Ishikawa (cell line): ENCODE measurements at regions not wholly inside any gene's neighbourhood (a gene's known extent, or its start where the extent isn't known, plus 50 kb on each side); places are given as distances from the start of the nearest gene placed in this dataset.

Experiments
- NFIC ChIP-seq: IDR thresholded peaks from 2 replicates; pipeline ENCODE4 v1.6.1; 2012
- TAF1 ChIP-seq: IDR thresholded peaks from 2 replicates; pipeline ENCODE4 v1.6.1; 2012; ENCODE audit warnings: low read depth, mild to moderate bottlenecking
- TCF12 ChIP-seq: IDR thresholded peaks from 2 replicates; pipeline ENCODE4 v1.6.1; 2012; ENCODE audit warnings: low read depth
- YY1 ChIP-seq: IDR thresholded peaks from 2 replicates; pipeline ENCODE4 v1.6.1; 2012; ENCODE audit warnings: low read depth

- TF ChIP-seq NFIC: no peak
- TF ChIP-seq TCF12: no peak
- TF ChIP-seq YY1: no peak
- TF ChIP-seq TAF1: no peak
Measured at GRCh38 chr2:225309516-225309915, 90.0 kb upstream of the NYAP2 start.
